Neural cell (in vitro differentiated cells): ENCODE measurements at regions not wholly inside any gene's neighbourhood (a gene's known extent, or its start where the extent isn't known, plus 50 kb on each side); places are given as distances from the start of the nearest gene placed in this dataset.

ENCODE experiments used
- H2AFZ ChIP-seq: fragments of 200-600, 300-800 bp; sonication (generic), shearing (Covaris generic); 2 replicates; pipeline ENCODE4 v1.6.0; 2014; ENCODE audit warnings: low read depth, mild to moderate bottlenecking, antibody characterized with exemption, low read length, moderate library complexity
- H3F3A ChIP-seq: fragments of 200-600 bp; shearing (Covaris generic); 2 replicates; pipeline ENCODE4 v1.6.1; 2016; ENCODE audit warnings: mild to moderate bottlenecking, moderate library complexity, mixed read lengths, antibody characterized with exemption, low read length; ENCODE audit not compliant: insufficient read depth, poor library complexity, severe bottlenecking
- H3K27ac ChIP-seq: fragments of 200-600, 300-800 bp; sonication (generic), shearing (Covaris generic); 2 replicates; pipeline ENCODE4 v1.5.1; 2014; ENCODE audit warnings: mild to moderate bottlenecking, low read length, moderate library complexity
- H3K27me3 ChIP-seq: fragments of 300-800, 200-600 bp; sonication (generic), shearing (Covaris generic); 2 replicates; pipeline ENCODE4 v1.6.0; 2014; ENCODE audit warnings: mild to moderate bottlenecking, low read depth, low read length, moderate library complexity; ENCODE audit not compliant: insufficient read depth
- H3K36me3 ChIP-seq: fragments of 300-800, 200-600 bp; sonication (generic), shearing (Covaris generic); 2 replicates; pipeline ENCODE4 v1.5.1; 2014; ENCODE audit warnings: mild to moderate bottlenecking, antibody characterized with exemption, low read length, moderate library complexity; ENCODE audit not compliant: insufficient read depth
- H3K4me2 ChIP-seq: fragments of 300-800, 200-600 bp; sonication (generic), shearing (Covaris generic); 2 replicates; pipeline ENCODE4 v1.6.0; 2014; ENCODE audit warnings: mild to moderate bottlenecking, low read length
- H3K4me3 ChIP-seq: fragments of 300-800, 200-600 bp; sonication (generic), shearing (Covaris generic); 2 replicates; pipeline ENCODE4 v1.5.1; 2014; ENCODE audit warnings: mild to moderate bottlenecking, low read length, moderate library complexity
- H3K79me2 ChIP-seq: fragments of 200-600 bp; shearing (Covaris generic); replicated peaks from 2 replicates; pipeline ENCODE4 v1.6.0; 2014; ENCODE audit warnings: mild to moderate bottlenecking, low read length, moderate library complexity; ENCODE audit not compliant: insufficient read depth
- H3K9ac ChIP-seq: fragments of 300-800, 200-600 bp; sonication (generic), shearing (Covaris generic); 2 replicates; pipeline ENCODE4 v1.6.1; 2016; ENCODE audit warnings: mild to moderate bottlenecking, low read length, mixed read lengths
- H3K9me2 ChIP-seq: fragments of 200-600 bp; shearing (Covaris generic); 2 replicates; pipeline ENCODE4 v1.6.1; 2016; ENCODE audit warnings: mild to moderate bottlenecking, low read length, mixed read lengths; ENCODE audit not compliant: insufficient read depth
- H3K9me3 ChIP-seq: fragments of 200-600, 300-800 bp; sonication (generic), shearing (Covaris generic); 2 replicates; pipeline ENCODE4 v1.6.1; 2016; ENCODE audit warnings: mild to moderate bottlenecking, mixed run types, low read length, moderate library complexity, mixed read lengths
- H4K20me1 ChIP-seq: fragments of 200-600 bp; shearing (Covaris generic); 2 replicates; pipeline ENCODE4 v1.6.1; 2016; ENCODE audit warnings: mild to moderate bottlenecking, mixed run types; ENCODE audit not compliant: insufficient read depth
- CTCF ChIP-seq: fragments of 450-650 bp; IDR thresholded peaks from 2 replicates; pipeline ENCODE4 v1.5.1; 2014; ENCODE audit warnings: antibody characterized with exemption, mild to moderate bottlenecking, moderate library complexity; ENCODE audit not compliant: poor library complexity, severe bottlenecking
- EP300 ChIP-seq: fragments of 450-650 bp; conservative IDR thresholded peaks from 2 replicates; pipeline ENCODE4 v1.6.1; 2014; ENCODE audit warnings: antibody characterized with exemption, mild to moderate bottlenecking, moderate library complexity; ENCODE audit not compliant: poor library complexity, severe bottlenecking
- EZH2 ChIP-seq: fragments of 200-600, 300-800 bp; shearing (Covaris generic), sonication (generic); IDR thresholded peaks from 2 replicates; pipeline ENCODE4 v1.6.1; 2014; ENCODE audit warnings: antibody characterized with exemption, low read length, borderline replicate concordance, mild to moderate bottlenecking; ENCODE audit not compliant: insufficient read depth, poor library complexity, severe bottlenecking
- MXI1 ChIP-seq: fragments of 450-650 bp; conservative IDR thresholded peaks from 2 replicates; pipeline ENCODE4 v1.6.1; 2014; ENCODE audit warnings: antibody characterized with exemption, mild to moderate bottlenecking; ENCODE audit not compliant: poor library complexity, severe bottlenecking
- POLR2AphosphoS5 ChIP-seq: IDR thresholded peaks from 2 replicates; pipeline ENCODE4 v1.6.1; 2012
- RAD21 ChIP-seq: fragments of 450-650 bp; conservative IDR thresholded peaks from 2 replicates; pipeline ENCODE4 v1.6.1; 2014; ENCODE audit warnings: antibody characterized with exemption, mild to moderate bottlenecking, moderate library complexity
- REST ChIP-seq: IDR thresholded peaks from 2 replicates; pipeline ENCODE4 v1.6.1; 2012; ENCODE audit warnings: borderline replicate concordance
- SMC3 ChIP-seq: fragments of 450-650 bp; conservative IDR thresholded peaks from 2 replicates; pipeline ENCODE4 v1.6.1; 2014; ENCODE audit warnings: antibody characterized with exemption, mild to moderate bottlenecking, moderate library complexity; ENCODE audit not compliant: poor library complexity
- TAF1 ChIP-seq: IDR thresholded peaks from 2 replicates; pipeline ENCODE4 v1.6.1; 2012; ENCODE audit warnings: low read depth

- TF ChIP-seq EP300 (no peak), CTCF (no peak), TAF1 (no peak), SMC3 (no peak), POLR2AphosphoS5 (no peak), MXI1 (no peak), EZH2 (no peak), REST (no peak), RAD21 (no peak)
- H3K79me2 ChIP-seq = no peaks in the 10 kb centered on the region
- H3K9me3 ChIP-seq = no peaks in the 10 kb centered on the region
- H3K27ac ChIP-seq = no peak overlapping the region
- no peak overlapping the region for H2AFZ ChIP-seq
- no peak overlapping the region for H3K9ac ChIP-seq
- no peaks in the 10 kb centered on the region for H3F3A ChIP-seq
- no peak overlapping the region for H3K4me2 ChIP-seq
- no peaks in the 10 kb centered on the region for H3K27me3 ChIP-seq
- no peaks in the 10 kb centered on the region for H3K36me3 ChIP-seq
- H3K4me3 ChIP-seq = no peak overlapping the region
- no peaks in the 10 kb centered on the region for H3K9me2 ChIP-seq
- no peaks in the 10 kb centered on the region for H4K20me1 ChIP-seq
Observed at GRCh38 chr9:71303351-71303750, 181.9 kb upstream of the TRPM3 start.

GRCh38 chr9:71302776-71303175 is 181.4 kb upstream of the TRPM3 start:
- H4K20me1 ChIP-seq = no peaks in the 10 kb centered on the region
- H3K4me2 ChIP-seq = no peak overlapping the region
- H3K27ac ChIP-seq = no peak overlapping the region
- H3K4me3 ChIP-seq = no peak overlapping the region
- no peaks in the 10 kb centered on the region for H3K9me3 ChIP-seq
- no peaks in the 10 kb centered on the region for H3F3A ChIP-seq
- H3K9ac ChIP-seq = no peak overlapping the region
- H3K36me3 ChIP-seq = no peaks in the 10 kb centered on the region
- H3K79me2 ChIP-seq = no peaks in the 10 kb centered on the region
- TF ChIP-seq SMC3 (no peak), RAD21 (no peak), EZH2 (no peak), EP300 (no peak), MXI1 (no peak), REST (no peak), CTCF (no peak)
- no peak overlapping the region for H2AFZ ChIP-seq
- no peaks in the 10 kb centered on the region for H3K27me3 ChIP-seq
- no peaks in the 10 kb centered on the region for H3K9me2 ChIP-seq
